ENCODE measurements at regions not wholly inside any gene's neighbourhood (a gene's known extent, or its start where the extent isn't known, plus 50 kb on each side); places are given as distances from the start of the nearest gene placed in this dataset.
"Not testable (repeated sequence)": the region's sequence is repeated elsewhere in the genome, so short reads cannot be mapped to it uniquely, and the experiment has no call there.

GRCh38 chr2:2742726-2743125, 411.7 kb upstream of the MYT1L start:
- DNase-seq = no peak

DNA sequence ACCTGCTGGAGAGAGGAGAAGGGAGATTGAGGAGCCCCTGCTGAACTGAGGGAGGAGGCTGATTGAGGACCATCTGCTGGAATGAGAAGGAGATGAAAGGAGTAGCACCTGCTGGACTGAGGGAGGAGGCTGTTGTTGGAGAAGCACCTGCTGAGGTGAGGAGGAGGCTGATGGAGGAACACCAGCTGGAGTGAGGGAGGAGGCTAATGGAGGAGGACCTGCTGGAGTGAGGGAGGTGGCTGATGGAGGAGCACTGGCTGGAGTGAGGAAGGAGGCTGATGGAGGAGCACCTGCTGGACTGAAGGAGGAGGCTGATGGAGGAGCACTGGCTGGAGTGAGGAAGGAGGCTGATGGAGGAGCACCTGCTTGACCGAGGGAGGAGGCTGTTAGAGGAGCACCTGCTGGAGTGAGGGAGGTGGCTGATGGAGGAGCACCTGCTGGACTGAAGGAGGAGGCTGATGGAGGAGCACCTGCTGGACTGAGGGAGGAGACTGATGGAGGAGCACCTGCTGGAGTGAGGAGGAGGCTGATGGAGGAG, 409.2 kb upstream of the MYT1L start:
- no peak for DNase-seq

GRCh38 chr2:2739231-2739795, 408.2 kb upstream of the MYT1L start:
- DNase-seq = no peak

DNA sequence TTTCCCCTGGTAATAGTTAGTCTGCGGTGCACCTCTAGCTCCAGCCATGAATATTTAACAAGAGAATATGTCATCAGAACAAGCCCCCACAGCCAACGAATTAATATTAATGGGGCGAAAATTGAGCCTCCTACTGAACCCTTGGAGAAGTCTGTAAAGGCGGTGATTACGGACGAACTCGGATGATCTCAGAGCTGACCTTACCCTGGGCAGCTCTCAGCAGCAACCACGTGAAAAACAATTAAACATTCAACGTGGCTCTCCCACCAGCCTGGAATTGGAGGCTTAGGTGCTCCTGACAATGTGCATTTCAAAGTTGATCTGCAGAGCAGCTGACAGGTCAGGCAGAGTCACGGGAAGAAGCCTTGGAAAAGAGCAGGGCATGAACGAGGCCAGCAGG, 407.6 kb upstream of the MYT1L start:
- no peak for DNase-seq

DNA sequence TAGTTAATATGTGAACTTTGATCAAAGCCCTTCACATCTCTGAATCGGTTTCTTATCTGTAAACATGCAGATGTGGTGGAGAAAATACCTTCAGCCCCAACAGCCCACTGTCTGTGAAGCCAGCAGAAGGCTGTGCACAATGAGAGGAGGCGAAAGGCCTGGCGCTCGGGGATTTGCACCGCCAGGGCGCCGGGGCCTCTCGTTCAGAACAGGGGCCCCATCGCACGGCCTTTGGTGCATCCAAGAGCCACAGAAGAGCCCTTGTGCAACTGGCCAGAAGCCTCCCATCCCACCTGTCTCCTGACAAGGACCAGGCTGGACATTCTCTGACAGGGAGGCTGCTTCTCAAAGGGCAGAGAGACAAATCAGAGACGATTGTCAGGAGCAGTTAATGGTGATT, 407.2 kb upstream of the MYT1L start:
- no peak for DNase-seq

DNA sequence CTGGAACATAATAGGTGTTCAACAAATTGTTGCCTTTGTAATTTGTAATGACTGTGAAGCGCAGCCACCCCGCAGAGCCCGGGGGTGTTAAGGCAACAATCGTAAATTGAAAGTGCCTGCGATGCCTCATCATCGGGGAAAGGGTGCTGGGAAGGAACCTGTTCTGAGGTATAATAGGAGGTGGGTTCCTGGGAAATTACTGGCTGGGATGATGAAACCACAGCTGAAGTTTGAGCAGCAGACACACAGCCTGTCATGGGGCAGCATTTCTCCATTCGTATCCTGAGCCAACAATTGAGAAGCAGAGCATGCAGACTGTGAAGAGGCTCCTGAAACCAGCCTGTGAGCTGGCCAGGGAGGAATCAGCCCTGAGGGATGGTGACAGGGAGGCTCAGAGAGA, 404.0 kb upstream of the MYT1L start:
- DNase-seq = no peak

DNA sequence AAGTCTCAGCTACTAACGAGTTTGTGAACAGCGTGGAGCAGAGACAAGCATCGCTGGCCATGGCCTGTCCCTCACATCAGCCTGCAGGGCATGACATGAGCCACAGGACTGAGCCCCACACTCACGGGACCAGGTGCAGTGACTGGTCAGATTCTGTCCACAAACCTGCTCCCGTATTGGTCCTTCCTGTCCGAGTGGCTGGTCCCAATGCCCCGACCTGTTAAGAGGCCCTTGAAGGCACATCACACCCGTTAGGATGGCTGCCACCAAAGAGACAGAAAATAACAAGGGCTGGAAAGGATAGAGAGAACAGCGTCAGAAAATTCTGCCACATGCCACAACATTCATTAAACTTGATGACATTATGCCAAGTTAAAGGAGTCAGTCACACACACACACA, 403.2 kb upstream of the MYT1L start:
- no peak for DNase-seq

DNA sequence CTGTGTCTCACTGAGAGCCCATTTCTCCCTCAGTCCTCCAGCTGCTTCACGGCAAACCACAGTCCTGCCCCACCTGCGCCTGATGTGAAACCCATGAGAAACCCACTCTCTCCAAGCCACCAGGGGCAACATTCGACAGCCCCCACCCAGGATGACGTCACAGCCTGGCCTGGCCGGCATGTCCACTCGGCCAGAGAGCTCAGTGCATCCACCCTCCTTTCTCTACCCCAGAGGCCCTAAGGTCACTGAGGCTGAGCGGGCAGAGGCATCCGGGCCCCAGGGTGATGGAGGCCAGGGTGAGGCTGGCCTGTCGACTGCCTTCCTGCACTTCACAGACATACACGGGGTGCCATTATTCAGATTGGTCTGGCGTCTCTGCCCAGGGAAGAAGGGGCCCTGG, 402.7 kb upstream of the MYT1L start:
- no peak for DNase-seq

DNA sequence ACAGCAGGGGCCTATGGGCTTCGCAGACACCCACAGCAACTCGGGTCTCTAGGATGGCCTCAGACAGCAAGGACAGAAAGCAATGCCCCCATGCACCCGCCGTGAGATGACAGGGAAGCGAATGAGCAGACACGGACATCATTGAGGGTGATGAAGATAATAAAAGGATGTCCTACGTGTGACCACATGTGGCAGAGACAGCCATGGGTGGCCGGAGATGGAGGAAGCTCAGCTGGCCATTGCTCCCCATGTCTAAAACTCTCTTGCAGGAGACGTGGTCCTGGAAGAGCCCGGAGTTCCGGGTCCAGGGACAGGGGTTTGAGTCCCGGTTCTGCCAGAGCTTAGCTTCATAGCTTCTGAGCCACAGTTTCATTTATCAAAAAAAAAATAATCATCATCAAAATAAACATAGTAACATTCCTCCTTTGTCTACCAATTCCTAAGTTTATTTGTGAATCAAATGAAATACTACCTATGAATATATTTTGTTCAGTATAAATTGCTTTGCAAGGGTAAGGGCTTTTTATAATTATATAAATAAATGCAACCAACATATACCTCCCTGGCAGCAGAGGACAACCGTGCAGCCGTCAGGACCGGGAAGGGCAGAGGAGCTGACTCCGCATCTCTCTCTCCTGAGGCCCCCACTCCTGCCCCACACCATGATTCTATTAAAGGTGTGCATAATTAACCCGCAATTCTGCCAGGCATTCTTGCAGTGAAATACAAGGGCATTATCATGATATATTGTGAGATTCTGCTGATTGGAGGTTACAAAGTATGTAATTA, 401.4 kb upstream of the MYT1L start:
- no peak for DNase-seq

GRCh38 chr2:2731816-2732284, 400.8 kb upstream of the MYT1L start:
- DNase-seq = no peak

DNA sequence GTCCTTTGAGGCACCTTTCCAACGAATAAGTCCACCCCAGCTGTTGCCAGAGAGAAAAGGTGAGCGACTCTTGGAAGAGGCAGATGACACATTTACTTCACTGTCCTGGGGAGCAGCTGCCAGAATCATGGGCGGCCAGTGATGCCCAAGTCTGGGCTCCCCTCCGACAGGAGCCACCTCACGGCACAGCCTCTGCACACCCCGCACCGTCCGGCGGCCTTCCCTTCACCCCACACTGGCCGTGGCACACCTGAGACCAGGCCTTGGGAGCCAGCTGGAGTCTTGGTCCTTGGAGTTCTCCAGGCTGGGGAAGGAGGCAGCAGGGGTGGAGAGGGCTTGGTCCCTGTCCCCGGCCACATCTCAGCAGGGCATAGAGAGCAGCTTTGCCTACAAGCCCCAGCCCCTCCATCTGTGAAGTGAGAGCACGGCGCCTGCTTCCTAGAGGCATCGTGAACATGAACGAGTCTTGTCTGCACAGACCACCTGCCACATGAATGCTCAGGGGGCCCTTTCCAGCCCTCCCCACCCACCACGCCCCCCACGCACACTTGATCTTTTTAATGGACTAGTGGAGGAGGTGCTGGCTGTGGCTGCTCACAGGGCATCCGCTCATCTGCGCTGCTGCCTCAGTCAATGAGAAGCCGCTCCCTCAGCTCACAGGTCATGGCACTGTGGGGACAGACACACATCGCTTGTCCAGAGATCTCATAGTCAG, 400.2 kb upstream of the MYT1L start:
- DNase-seq = no peak

- DNase-seq = no peak
Observed at GRCh38 chr2:2730301-2730833, 399.3 kb upstream of the MYT1L start.

DNA sequence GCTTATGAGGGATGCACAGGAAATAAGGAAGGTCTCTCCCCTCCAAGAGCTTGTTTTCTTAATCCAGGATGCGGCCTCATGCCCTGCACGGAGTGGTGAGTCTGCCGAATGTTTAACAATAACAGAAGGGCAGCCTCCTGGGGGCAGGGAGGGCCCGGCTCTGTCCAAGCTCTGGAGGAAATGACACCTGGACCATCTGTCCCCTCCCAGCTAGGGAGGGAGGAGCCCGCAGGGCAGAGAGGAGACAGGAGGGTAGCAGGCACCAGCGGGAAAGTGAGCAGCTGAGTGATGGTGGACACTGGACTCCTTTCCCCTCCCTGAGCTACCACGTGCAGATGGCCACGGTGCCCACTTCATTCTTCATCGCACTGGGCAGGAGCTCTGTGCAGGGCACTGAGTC, 398.2 kb upstream of the MYT1L start:
- no peak for DNase-seq

- DNase-seq = no peak
Observed at GRCh38 chr2:2728635-2729034, 397.6 kb upstream of the MYT1L start.

DNA sequence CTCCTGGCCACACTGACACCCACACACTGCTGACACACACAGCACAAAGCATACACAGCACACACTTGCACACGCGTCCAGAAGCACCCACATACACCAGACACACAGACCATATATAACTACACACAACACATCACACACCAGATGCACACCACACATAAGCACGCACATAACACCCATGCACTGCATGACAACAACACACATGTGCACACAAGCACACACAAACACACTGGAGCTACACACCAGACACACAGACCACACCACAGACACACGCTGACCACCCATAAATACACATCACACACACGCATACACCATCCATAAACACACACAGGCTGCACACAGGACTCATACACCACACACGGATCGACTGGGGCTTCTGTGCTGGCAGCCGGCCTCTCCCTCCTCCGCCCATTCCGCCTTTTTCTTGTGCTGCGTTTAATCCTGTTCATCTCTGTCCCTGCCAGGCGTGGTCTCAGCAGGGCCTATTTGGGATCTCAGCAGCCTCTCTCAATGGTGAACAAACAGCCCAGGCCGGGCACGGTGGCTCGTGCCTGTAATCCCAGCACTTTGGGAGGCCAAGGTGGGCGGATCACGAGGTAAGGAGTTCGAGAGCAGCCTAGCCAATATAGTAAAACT, 396.9 kb upstream of the MYT1L start:
- DNase-seq = no peak

GRCh38 chr2:2726163-2726562, 395.1 kb upstream of the MYT1L start:
- DNase-seq = no peak

- DNase-seq = no peak
Observed at GRCh38 chr2:2723064-2723463, 392.0 kb upstream of the MYT1L start.

- DNase-seq = no peak
Observed at GRCh38 chr2:2721296-2721835, 390.3 kb upstream of the MYT1L start.

DNA sequence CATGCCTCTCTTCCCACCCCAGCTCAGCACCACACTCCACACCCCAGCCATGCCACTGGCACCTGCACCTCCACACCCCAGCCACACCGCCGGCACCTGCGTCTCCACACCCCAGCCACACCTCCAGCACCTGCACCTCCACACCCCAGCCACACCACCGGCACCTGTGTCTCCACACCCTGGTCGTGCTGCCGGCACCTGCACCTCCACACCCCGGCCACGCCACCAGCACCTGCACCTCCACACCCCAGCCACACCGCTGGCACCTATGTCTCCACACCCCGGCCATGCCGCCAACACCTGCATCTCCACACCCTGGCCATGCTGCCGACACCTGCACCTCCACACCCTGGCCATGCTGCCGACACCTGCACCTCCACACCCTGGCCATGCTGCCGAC, 389.7 kb upstream of the MYT1L start:
- DNase-seq = not testable (repeated sequence)

- DNase-seq = no peak
Observed at GRCh38 chr2:2720351-2720750, 389.3 kb upstream of the MYT1L start.

DNA sequence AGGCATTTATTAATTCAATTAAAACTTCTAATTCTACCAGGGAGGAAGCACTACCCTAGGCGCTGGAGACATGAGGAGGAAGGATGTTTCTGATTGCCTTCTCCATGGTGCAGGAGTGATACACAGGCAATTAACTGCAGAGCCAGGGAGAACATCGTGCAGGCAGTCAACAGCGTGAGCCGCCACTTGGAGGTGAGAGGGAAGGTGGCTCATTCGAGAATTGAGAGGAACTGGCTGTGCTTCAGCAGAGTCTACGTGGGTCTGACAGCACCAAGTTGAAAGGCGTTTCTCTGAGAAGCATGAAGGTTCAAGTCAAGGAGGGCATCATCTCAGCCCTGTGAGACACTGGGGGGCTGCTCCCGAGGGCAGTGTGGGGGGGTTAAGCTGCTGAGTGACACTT, 388.7 kb upstream of the MYT1L start:
- no peak for DNase-seq

DNA sequence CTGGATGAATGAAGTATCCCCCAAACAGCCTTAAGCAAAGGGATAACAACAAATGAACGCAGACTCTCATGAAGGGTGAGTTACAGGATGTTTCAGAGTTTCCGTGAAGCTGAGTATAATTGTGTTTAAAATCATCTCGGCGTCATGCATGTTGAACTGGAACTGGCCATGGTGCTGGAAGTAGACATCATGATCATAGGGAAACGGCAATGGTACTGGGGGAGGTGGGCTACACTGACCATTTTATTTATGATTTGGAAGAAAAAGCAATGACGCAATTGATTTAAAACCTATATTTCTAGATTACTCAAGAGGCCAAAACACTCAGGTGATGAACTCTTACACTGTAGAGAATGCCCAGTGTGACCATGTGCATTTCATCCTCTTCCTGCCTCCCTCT, 387.9 kb upstream of the MYT1L start:
- no peak for DNase-seq
